ENCODE measurements at regions not wholly inside any gene's neighbourhood (a gene's known extent, or its start where the extent isn't known, plus 50 kb on each side); places are given as distances from the start of the nearest gene placed in this dataset.
A peak's percentile ranks its signal among the peaks of the same experiment; 100 is the strongest.
"Not testable (repeated sequence)": the region's sequence is repeated elsewhere in the genome, so short reads cannot be mapped to it uniquely, and the experiment has no call there.

GRCh38 chrX:42157923-42158322 lies 234.6 kb upstream of the CASK start:
- DNase-seq (ENCODE audit: low spot score) = not testable (repeated sequence)

- no peak for DNase-seq (ENCODE audit: low spot score)
These were observed 228.5 kb upstream of the CASK start for GRCh38 chrX:42151808-42152207.

- DNase-seq (ENCODE audit: low spot score) = peak; percentile 13
These were observed 226.4 kb upstream of the CASK start for GRCh38 chrX:42149765-42150164.

DNA sequence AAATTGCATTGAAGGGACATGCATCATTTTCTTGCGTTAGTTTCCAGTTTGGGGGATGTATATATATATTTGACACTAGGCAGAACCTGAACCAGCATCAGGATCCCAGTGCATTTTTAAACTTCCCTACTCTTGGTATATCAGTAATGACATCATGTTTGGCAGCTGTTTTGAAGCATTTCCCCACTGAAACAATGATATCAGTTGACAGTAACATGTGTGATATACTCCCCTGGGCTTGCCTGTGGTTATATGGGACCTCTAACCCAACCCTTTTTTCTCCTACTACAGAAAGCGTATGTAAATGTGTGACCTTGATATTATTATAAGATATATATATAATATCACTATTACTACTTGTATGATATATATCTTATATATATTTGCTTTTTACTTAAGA lies 225.9 kb upstream of the CASK start:
- DNase-seq (ENCODE audit: low spot score) = no peak

- DNase-seq (ENCODE audit: low spot score) = no peak
These were observed 220.7 kb upstream of the CASK start for GRCh38 chrX:42143866-42144592.

DNA sequence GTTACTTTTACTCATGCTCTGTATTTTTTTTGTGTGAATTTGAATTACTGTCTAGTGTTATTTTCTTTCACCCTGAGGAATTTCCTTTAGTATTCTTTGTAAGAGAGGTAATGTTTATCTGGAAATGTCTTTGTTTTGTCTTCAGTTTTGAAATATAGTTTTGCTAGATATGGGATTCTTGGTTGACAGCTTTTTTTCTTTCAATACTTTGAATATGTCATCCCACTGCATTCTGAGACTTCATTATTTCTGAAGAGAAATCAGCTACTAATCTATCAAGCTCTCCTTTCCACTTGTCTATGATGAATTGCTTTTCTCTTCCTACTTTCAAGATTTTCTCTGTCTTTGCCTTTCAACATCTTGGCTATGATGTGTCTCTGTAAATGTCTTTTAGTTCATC lies 217.0 kb upstream of the CASK start:
- DNase-seq (ENCODE audit: low spot score) = no peak

DNA sequence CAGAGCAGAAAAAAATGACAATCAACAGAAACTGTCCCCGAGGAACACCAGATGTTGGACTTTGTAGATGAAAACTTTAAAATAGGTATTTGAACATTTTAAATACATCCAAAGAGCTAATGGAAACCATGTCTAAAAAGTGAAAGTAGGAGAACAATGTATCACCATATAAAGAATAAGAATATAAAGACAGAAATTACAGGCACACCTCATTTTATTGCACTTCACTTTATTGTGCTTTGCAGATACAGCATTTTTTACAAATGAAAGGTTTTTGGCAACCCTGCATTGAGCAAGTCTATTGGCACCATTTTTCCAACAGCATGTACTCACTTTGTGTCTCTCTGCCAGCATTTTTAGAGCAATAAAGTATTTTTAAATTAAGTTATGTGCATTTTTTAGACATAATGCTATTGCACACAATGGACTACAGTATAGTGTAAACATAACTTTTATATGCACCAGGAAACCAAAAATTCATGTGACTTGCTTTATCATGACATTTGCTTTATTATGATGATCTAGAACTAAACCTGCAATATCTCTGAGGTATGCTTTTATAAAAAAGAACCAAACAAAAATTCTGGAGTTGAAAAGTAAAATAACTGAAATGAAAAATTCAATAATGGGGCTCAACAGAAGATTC lies 212.4 kb upstream of the CASK start:
- DNase-seq (ENCODE audit: low spot score) = no peak

GRCh38 chrX:42131856-42132255 lies 208.5 kb upstream of the CASK start:
- peak; percentile 14 for DNase-seq (ENCODE audit: low spot score)

DNA sequence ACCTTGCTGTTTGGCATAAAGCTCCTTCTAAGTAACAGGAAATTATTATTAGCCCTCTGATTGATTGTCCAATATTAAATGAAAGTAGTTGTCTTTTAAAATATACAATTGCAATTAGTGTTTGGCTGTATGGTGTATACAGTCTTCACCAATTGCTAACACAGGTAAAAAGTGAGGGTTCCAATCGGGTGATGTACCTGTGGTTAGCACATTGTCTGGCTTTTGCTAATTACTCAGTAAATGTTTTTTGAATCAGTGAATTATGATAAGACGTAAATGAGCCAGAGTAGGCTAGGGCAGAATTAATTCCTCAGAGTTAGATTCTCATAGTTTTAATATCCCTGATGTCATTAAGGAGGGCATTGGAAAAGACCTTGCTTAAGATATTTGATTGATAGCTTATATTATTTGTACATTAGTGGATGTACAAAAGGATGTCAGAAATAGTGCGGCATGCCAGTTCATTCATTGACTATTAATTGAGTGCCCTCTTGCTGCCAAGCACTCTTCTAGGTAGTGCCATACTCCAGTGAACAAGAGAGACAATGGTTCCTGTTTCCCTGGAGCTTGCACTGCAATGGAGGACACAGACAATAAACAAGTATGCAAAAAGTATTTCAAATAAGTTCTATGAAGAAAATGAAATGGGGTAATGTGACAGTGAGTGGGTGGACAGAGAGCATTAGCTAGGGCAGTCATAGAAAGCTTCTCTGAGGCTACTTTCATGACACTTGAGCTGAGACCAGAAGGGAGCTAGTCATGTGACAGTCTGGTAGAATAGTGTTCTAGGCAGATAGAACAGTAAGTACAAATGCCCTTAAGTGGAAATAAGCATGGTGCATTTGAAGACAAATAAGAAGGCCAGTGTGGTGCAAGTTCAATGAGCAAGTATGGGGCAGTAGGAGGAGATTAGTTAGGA lies 205.9 kb upstream of the CASK start:
- no peak for DNase-seq (ENCODE audit: low spot score)

DNA sequence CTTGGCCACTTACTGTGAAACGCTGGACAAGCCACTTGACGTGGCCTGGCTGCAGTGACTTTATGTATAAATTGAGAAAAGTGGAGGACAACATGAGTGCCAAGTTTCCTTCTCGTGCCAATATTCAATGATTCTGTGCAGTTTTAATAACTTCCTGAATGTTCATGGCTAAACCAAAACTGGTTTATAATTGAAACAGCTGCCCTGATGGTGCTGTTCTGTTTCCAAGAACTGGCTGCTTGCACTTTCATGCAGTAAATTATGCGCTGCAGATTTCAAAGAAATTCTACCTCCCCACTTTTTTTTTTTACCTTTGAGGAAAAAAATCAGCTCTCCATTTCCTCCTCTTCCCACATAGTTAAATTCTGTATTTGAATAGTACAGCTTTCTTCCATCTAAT lies 205.2 kb upstream of the CASK start:
- no peak for DNase-seq (ENCODE audit: low spot score)

- DNase-seq (ENCODE audit: low spot score) = no peak
These were observed 204.7 kb upstream of the CASK start for GRCh38 chrX:42128020-42128419.

DNA sequence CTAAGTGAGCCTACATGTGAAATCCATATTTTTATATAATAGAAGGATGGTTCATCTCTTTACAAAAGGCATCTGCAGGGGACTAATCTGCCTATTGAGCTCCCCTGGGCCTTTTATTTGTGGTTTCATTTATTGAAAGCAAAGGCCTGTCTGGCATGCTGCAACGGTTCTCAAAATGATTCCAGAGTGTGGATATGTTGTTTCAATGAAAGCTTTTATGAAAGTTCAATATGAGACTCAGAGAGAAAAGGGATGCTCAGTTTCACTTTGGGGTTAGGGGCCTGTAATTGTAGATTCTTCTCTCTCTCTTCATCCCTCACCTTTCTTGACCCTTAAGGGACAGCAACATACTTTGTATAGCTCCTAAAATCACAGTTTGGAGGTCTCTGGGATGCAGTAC lies 204.2 kb upstream of the CASK start:
- DNase-seq (ENCODE audit: low spot score) = no peak

DNA sequence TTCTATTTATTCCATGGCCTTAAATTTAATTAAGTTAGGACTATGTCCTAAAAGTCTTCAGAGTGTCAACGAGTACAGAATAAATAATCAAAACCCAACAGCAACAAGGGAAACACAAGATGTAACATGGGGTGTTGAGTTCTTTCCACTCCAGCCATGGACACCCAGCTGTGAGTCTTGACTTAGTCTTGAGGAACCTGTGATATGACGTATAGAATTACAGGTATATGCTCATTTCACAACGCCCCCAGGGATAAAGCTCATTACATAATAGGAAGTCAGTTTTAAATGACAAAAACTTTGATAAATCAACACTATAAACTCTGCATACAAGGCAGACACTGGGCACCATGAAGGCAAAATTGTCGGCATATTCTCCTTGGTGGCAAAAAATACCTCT lies 200.0 kb upstream of the CASK start:
- no peak for DNase-seq (ENCODE audit: low spot score)

GRCh38 chrX:42119076-42119475 lies 195.7 kb upstream of the CASK start:
- DNase-seq (ENCODE audit: low spot score) = peak; percentile 23

DNA sequence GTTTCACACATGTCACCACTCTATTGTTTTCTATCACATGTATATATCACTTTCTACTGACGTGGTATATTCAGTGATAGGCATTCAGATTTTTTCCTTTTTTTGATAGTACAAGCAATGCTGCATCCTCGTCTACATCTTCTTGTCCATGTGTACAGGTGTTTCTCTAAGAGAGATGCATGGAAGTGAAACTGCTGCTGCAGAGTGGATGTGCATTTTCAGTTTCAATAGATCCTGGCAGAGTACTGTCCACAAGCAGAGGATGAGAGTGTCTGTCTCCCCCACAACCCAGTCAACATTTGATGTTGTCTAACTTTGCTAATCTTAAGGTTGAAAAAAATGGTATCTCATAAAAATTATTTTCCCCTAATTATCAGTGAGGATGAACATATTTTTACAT lies 194.0 kb upstream of the CASK start:
- DNase-seq (ENCODE audit: low spot score) = no peak

DNA sequence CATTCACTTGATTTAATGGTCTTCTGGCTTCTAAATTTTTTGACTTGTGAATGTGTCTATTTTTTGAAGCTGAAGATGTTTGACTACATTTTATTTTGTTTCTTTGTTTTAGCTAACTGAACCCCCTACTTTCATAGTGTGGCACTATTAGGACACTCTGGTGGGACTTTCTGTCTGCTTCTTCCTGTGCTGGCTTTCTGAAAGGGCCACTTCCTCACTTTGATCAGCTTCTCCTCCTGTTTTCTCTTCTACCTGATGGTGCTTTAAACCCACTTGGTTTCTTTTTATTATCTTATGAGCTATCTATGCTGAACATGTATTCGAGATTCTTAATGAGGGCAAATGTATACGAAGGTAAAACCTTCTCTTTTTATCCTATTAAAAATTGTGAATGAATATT lies 186.1 kb upstream of the CASK start:
- DNase-seq (ENCODE audit: low spot score) = no peak

GRCh38 chrX:42107495-42108488 lies 184.4 kb upstream of the CASK start:
- no peak for DNase-seq (ENCODE audit: low spot score)

DNA sequence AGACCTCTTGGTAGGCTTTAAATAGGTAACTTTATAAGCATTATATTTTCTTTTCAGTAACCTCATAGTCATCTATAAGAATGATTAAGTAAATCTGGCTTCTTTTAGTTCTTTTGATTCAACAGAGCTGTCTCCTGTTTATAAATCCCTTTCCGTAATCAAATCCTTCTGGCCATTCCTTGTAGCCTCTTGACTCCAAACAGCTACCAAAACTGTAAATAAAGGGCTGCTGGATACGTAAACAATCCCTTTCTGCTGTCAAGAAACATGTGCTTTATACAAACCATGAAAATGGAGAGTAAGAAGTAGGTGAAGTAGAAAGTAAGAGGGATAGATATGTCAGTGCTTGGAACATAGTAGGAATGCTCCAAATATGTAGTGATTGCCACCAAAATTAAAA lies 183.2 kb upstream of the CASK start:
- no peak for DNase-seq (ENCODE audit: low spot score)

- DNase-seq (ENCODE audit: low spot score) = no peak
These were observed 179.4 kb upstream of the CASK start for GRCh38 chrX:42102586-42103282.

GRCh38 chrX:42098900-42099299 lies 175.5 kb upstream of the CASK start:
- DNase-seq (ENCODE audit: low spot score) = no peak

DNA sequence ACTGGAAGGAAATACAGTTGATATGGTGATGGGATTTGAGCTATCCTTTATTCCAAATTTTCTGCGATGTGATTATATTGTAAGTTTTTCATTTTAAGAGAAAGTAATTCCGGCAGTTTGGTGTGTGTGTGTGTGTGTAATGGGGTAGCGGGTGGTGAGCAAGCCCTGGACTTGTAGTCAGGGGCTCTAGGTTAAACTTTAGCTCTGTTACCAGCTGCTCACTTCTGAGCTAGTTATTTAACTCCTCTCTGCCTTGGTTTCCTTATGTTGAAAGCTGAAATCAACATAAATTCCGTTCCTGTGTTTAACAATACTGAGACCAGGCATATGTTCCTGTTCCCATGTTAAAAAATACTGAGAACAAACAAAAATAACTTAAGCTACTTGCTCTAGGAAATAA lies 174.1 kb upstream of the CASK start:
- no peak for DNase-seq (ENCODE audit: low spot score)

All from AG08395 (cell line).